Neural cell (in vitro differentiated cells): ENCODE measurements at regions not wholly inside any gene's neighbourhood (a gene's known extent, or its start where the extent isn't known, plus 50 kb on each side); places are given as distances from the start of the nearest gene placed in this dataset.

Source experiments
- H2AFZ ChIP-seq: fragments of 200-600, 300-800 bp; sonication (generic), shearing (Covaris generic); 2 replicates; pipeline ENCODE4 v1.6.0; 2014; ENCODE audit warnings: low read depth, mild to moderate bottlenecking, antibody characterized with exemption, low read length, moderate library complexity
- H3F3A ChIP-seq: fragments of 200-600 bp; shearing (Covaris generic); 2 replicates; pipeline ENCODE4 v1.6.1; 2016; ENCODE audit warnings: mild to moderate bottlenecking, moderate library complexity, mixed read lengths, antibody characterized with exemption, low read length; ENCODE audit not compliant: insufficient read depth, poor library complexity, severe bottlenecking
- H3K27ac ChIP-seq: fragments of 200-600, 300-800 bp; sonication (generic), shearing (Covaris generic); 2 replicates; pipeline ENCODE4 v1.5.1; 2014; ENCODE audit warnings: mild to moderate bottlenecking, low read length, moderate library complexity
- H3K27me3 ChIP-seq: fragments of 300-800, 200-600 bp; sonication (generic), shearing (Covaris generic); 2 replicates; pipeline ENCODE4 v1.6.0; 2014; ENCODE audit warnings: mild to moderate bottlenecking, low read depth, low read length, moderate library complexity; ENCODE audit not compliant: insufficient read depth
- H3K36me3 ChIP-seq: fragments of 300-800, 200-600 bp; sonication (generic), shearing (Covaris generic); 2 replicates; pipeline ENCODE4 v1.5.1; 2014; ENCODE audit warnings: mild to moderate bottlenecking, antibody characterized with exemption, low read length, moderate library complexity; ENCODE audit not compliant: insufficient read depth
- H3K4me2 ChIP-seq: fragments of 300-800, 200-600 bp; sonication (generic), shearing (Covaris generic); 2 replicates; pipeline ENCODE4 v1.6.0; 2014; ENCODE audit warnings: mild to moderate bottlenecking, low read length
- H3K4me3 ChIP-seq: fragments of 300-800, 200-600 bp; sonication (generic), shearing (Covaris generic); 2 replicates; pipeline ENCODE4 v1.5.1; 2014; ENCODE audit warnings: mild to moderate bottlenecking, low read length, moderate library complexity
- H3K79me2 ChIP-seq: fragments of 200-600 bp; shearing (Covaris generic); replicated peaks from 2 replicates; pipeline ENCODE4 v1.6.0; 2014; ENCODE audit warnings: mild to moderate bottlenecking, low read length, moderate library complexity; ENCODE audit not compliant: insufficient read depth
- H3K9ac ChIP-seq: fragments of 300-800, 200-600 bp; sonication (generic), shearing (Covaris generic); 2 replicates; pipeline ENCODE4 v1.6.1; 2016; ENCODE audit warnings: mild to moderate bottlenecking, low read length, mixed read lengths
- H3K9me2 ChIP-seq: fragments of 200-600 bp; shearing (Covaris generic); 2 replicates; pipeline ENCODE4 v1.6.1; 2016; ENCODE audit warnings: mild to moderate bottlenecking, low read length, mixed read lengths; ENCODE audit not compliant: insufficient read depth
- H3K9me3 ChIP-seq: fragments of 200-600, 300-800 bp; sonication (generic), shearing (Covaris generic); 2 replicates; pipeline ENCODE4 v1.6.1; 2016; ENCODE audit warnings: mild to moderate bottlenecking, mixed run types, low read length, moderate library complexity, mixed read lengths
- H4K20me1 ChIP-seq: fragments of 200-600 bp; shearing (Covaris generic); 2 replicates; pipeline ENCODE4 v1.6.1; 2016; ENCODE audit warnings: mild to moderate bottlenecking, mixed run types; ENCODE audit not compliant: insufficient read depth
- EP300 ChIP-seq: fragments of 450-650 bp; conservative IDR thresholded peaks from 2 replicates; pipeline ENCODE4 v1.6.1; 2014; ENCODE audit warnings: antibody characterized with exemption, mild to moderate bottlenecking, moderate library complexity; ENCODE audit not compliant: poor library complexity, severe bottlenecking
- EZH2 ChIP-seq: fragments of 200-600, 300-800 bp; shearing (Covaris generic), sonication (generic); IDR thresholded peaks from 2 replicates; pipeline ENCODE4 v1.6.1; 2014; ENCODE audit warnings: antibody characterized with exemption, low read length, borderline replicate concordance, mild to moderate bottlenecking; ENCODE audit not compliant: insufficient read depth, poor library complexity, severe bottlenecking
- MXI1 ChIP-seq: fragments of 450-650 bp; conservative IDR thresholded peaks from 2 replicates; pipeline ENCODE4 v1.6.1; 2014; ENCODE audit warnings: antibody characterized with exemption, mild to moderate bottlenecking; ENCODE audit not compliant: poor library complexity, severe bottlenecking
- POLR2AphosphoS5 ChIP-seq: IDR thresholded peaks from 2 replicates; pipeline ENCODE4 v1.6.1; 2012
- RAD21 ChIP-seq: fragments of 450-650 bp; conservative IDR thresholded peaks from 2 replicates; pipeline ENCODE4 v1.6.1; 2014; ENCODE audit warnings: antibody characterized with exemption, mild to moderate bottlenecking, moderate library complexity
- SMC3 ChIP-seq: fragments of 450-650 bp; conservative IDR thresholded peaks from 2 replicates; pipeline ENCODE4 v1.6.1; 2014; ENCODE audit warnings: antibody characterized with exemption, mild to moderate bottlenecking, moderate library complexity; ENCODE audit not compliant: poor library complexity
- TAF1 ChIP-seq: IDR thresholded peaks from 2 replicates; pipeline ENCODE4 v1.6.1; 2012; ENCODE audit warnings: low read depth
- TF ChIP-seq, protein P1 (sequence below): IDR thresholded peaks from 2 replicates; pipeline ENCODE4 v1.6.1; 2012; ENCODE audit warnings: borderline replicate concordance
- TF ChIP-seq, protein P2 (sequence below): fragments of 450-650 bp; IDR thresholded peaks from 2 replicates; pipeline ENCODE4 v1.5.1; 2014; ENCODE audit warnings: antibody characterized with exemption, mild to moderate bottlenecking, moderate library complexity; ENCODE audit not compliant: poor library complexity, severe bottlenecking

DNA sequence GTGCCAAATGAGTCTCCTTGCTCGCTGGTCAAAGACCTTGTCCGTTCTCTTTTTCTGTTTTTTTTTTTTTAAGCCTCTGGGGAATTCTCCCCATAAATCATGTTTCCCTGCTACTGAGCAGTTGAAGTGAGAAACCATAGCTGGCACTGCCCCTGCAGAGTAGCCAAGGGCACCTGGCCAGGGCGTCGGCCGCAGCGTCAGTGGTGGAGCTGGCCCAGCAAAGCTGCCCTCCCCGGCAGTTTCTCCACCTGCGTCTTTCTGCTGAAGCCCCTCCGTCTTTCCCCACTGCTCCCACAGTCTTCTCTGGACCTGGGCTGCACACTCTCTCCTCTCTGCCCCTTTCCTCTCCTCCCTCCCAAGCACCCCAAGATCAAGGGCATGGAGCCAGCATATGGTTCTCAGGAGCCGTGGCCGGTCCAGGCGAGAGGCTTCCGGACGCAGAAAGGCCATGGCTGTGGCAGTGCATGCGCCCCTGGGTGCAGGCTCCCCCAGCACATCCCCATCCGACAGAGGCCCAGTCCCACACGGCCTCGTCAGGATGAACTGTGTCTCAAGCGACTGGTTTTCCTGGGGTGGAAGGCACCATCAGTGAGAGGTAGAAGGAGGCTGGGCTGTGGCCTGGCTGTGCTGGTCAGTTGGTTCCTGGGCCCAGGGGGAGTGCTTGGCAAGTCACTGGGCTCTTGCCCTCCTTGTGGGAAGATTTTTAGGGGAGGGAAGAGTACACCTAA, 218.1 kb downstream of the ERMARD start:
- H2AFZ ChIP-seq: no peak overlapping the region
- no peaks in the 10 kb centered on the region for H4K20me1 ChIP-seq
- H3K9me2 ChIP-seq: no peaks in the 10 kb centered on the region
- TF ChIP-seq EZH2 (no peak), RAD21 (no peak), SMC3 (no peak), MXI1 (no peak), TAF1 (no peak), EP300 (no peak), POLR2AphosphoS5 (no peak)
- TF ChIP-seq, protein P1, sequence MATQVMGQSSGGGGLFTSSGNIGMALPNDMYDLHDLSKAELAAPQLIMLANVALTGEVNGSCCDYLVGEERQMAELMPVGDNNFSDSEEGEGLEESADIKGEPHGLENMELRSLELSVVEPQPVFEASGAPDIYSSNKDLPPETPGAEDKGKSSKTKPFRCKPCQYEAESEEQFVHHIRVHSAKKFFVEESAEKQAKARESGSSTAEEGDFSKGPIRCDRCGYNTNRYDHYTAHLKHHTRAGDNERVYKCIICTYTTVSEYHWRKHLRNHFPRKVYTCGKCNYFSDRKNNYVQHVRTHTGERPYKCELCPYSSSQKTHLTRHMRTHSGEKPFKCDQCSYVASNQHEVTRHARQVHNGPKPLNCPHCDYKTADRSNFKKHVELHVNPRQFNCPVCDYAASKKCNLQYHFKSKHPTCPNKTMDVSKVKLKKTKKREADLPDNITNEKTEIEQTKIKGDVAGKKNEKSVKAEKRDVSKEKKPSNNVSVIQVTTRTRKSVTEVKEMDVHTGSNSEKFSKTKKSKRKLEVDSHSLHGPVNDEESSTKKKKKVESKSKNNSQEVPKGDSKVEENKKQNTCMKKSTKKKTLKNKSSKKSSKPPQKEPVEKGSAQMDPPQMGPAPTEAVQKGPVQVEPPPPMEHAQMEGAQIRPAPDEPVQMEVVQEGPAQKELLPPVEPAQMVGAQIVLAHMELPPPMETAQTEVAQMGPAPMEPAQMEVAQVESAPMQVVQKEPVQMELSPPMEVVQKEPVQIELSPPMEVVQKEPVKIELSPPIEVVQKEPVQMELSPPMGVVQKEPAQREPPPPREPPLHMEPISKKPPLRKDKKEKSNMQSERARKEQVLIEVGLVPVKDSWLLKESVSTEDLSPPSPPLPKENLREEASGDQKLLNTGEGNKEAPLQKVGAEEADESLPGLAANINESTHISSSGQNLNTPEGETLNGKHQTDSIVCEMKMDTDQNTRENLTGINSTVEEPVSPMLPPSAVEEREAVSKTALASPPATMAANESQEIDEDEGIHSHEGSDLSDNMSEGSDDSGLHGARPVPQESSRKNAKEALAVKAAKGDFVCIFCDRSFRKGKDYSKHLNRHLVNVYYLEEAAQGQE: no peak
- TF ChIP-seq, protein P2, sequence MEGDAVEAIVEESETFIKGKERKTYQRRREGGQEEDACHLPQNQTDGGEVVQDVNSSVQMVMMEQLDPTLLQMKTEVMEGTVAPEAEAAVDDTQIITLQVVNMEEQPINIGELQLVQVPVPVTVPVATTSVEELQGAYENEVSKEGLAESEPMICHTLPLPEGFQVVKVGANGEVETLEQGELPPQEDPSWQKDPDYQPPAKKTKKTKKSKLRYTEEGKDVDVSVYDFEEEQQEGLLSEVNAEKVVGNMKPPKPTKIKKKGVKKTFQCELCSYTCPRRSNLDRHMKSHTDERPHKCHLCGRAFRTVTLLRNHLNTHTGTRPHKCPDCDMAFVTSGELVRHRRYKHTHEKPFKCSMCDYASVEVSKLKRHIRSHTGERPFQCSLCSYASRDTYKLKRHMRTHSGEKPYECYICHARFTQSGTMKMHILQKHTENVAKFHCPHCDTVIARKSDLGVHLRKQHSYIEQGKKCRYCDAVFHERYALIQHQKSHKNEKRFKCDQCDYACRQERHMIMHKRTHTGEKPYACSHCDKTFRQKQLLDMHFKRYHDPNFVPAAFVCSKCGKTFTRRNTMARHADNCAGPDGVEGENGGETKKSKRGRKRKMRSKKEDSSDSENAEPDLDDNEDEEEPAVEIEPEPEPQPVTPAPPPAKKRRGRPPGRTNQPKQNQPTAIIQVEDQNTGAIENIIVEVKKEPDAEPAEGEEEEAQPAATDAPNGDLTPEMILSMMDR: no peak
- no peaks in the 10 kb centered on the region for H3K36me3 ChIP-seq
- no peaks in the 10 kb centered on the region for H3K79me2 ChIP-seq
- no peaks in the 10 kb centered on the region for H3K27me3 ChIP-seq
- no peak overlapping the region for H3K9ac ChIP-seq
- H3K4me3 ChIP-seq: no peak overlapping the region
- no peaks in the 10 kb centered on the region for H3F3A ChIP-seq
- no peaks in the 10 kb centered on the region for H3K9me3 ChIP-seq
- H3K4me2 ChIP-seq: no peak overlapping the region
- H3K27ac ChIP-seq: no peak overlapping the region

DNA sequence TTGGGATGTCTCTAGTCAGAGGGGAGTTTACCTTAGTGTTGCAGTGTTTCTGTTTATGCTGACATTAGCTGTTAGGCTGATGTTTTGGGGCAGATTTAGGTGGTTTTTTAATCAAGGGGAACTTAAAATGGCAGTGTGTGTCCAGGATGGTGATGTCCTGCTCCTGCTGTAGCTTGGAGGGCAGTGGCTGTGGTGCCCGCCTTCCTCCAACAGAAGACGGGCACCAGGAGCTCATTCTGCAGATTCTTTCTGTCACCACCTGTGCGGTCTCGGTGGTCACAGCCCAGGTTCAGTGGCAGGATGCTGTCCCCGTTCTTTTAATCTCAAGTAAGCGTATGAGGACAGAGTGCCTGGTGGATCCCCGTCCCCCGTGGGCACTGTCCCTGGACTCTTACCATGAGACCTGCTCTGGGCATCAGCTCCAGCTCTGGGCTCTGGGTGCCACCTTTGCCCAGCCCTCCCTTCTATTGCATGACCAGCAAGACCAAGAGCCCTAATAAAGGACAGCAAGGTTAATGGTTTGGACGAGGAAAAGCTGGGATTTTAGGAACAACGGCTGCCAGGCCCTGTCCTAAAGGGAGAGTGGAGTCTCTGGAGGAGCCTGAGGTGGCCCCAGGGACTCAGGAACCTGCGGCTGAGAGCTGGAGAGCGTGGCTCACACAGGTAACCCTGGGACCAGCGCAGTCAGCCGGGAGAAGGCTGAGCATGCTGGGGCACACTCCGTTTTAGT, 217.3 kb downstream of the ERMARD start:
- no peak overlapping the region for H3K4me3 ChIP-seq
- no peaks in the 10 kb centered on the region for H3F3A ChIP-seq
- no peak overlapping the region for H3K27ac ChIP-seq
- H3K4me2 ChIP-seq: no peak overlapping the region
- no peak for TF ChIP-seq TAF1
- TF ChIP-seq, protein P2: no peak
- TF ChIP-seq, protein P1: no peak
- no peak for TF ChIP-seq RAD21
- TF ChIP-seq EZH2: no peak
- no peak for TF ChIP-seq POLR2AphosphoS5
- TF ChIP-seq SMC3: no peak
- no peak for TF ChIP-seq EP300
- TF ChIP-seq MXI1: no peak
- no peaks in the 10 kb centered on the region for H3K9me3 ChIP-seq
- H3K9ac ChIP-seq: no peak overlapping the region
- H3K27me3 ChIP-seq: no peaks in the 10 kb centered on the region
- no peaks in the 10 kb centered on the region for H4K20me1 ChIP-seq
- H3K79me2 ChIP-seq: no peaks in the 10 kb centered on the region
- H3K9me2 ChIP-seq: no peaks in the 10 kb centered on the region
- no peak overlapping the region for H2AFZ ChIP-seq
- H3K36me3 ChIP-seq: no peaks in the 10 kb centered on the region
